Right forelimb (tissue), 1 donor: ENCODE measurements at regions not wholly inside any gene's neighbourhood (a gene's known extent, or its start where the extent isn't known, plus 50 kb on each side); places are given as distances from the start of the nearest gene placed in this dataset.
"Not testable (repeated sequence)": the region's sequence is repeated elsewhere in the genome, so short reads cannot be mapped to it uniquely, and the experiment has no call there.

Experiments
- DNase-seq: peaks from one replicate; pipeline ENCODE4 v3.0.0-alpha.2; 2018

DNA sequence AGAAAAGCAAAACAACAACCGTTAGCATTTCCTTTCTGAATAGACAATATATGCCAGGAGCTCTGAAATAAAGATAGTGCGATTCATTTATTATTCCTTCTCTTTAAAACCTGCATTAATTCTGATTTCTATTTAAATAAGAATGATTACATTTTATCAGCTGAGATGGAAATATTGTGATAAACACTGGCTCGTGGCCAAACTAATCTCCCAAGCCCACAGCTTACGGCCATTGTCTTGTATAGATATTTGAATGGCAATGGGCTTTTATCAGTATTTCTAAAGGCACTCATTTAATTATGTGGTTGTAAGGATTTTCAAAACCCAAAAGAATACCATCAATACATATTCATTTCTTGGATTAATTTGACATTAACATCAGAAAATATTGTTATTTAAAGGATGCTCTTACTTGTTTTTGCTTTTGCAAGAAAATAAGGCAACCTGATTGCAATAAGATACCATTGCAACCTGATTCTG lies 123.7 kb upstream of the IRX5 start:
- DNase-seq, result no peak

DNA sequence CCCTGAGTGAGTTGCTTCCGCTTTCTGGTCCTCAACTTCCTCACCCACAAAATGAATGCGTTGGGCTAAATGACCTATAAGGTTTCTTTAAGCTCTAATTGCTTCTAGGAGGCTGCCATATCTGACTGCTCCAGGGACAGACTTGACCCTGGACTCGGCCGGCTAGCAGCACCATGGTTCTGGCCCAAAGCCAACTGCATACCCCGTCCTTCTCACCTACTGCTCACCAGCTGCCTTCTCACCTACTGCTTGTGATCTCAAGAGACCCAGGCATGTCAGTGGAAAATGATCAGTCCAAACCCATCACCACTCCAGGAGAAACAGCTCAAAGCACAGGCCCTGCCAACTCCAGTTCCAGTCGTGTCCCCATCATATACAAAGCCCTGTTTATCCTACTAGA lies 124.3 kb upstream of the IRX5 start:
- DNase-seq, result no peak

DNA sequence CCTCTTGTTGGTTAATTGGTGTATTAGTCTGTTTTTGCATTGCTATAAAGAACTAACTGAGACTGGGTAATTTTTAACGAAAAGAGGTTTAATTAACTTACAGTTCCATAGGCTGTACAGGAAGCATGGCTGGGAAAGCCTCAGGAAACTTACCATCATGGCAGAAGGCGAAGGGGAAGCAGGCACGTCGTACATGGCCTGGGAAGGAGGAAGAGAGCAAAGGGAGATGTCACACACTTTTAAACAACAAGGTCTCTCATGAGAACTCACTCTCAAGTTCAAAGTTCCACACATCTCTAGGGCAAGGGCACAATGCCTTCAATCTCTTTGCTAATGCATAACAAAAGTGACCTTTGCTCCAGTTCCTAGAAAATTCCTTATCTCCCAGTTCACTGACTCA lies 125.0 kb upstream of the IRX5 start:
- DNase-seq, result no peak

DNA sequence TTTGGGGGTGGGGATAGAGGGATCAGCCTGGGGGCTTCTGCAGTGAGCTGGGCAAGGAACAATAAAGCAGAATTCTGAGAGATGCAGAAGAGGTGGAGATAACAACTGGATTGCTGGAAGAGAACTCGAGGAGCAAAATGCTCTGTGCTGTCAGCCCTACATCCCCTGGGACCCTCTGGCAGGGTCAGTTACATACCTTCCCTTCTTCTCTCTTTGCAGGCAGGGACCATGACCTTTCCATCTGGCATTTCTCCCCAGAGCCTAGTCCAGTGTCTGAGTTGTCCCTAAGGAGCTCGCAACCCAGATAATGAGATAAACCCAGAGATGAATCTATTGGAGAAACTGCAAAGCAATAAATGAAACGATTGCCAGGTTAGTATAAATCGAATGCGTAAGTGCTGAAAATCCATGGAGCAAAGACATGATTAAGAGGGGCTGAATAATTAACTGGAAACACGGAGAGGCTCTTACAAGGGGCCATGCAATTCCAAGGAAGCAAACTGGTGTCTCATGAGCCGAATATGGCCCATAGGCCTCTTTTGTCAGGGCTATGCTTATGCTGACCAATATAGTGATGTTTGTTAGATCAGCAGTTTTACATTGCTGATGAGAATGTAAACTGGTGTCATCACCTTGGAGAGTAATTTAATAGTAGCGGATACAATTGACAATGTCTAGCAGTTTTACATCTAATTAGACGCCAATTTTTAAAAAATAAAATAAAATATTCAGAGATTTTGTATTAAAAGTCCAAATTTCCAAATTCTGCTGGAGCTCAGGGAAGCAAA lies 129.4 kb upstream of the IRX5 start:
- no peak for DNase-seq

DNA sequence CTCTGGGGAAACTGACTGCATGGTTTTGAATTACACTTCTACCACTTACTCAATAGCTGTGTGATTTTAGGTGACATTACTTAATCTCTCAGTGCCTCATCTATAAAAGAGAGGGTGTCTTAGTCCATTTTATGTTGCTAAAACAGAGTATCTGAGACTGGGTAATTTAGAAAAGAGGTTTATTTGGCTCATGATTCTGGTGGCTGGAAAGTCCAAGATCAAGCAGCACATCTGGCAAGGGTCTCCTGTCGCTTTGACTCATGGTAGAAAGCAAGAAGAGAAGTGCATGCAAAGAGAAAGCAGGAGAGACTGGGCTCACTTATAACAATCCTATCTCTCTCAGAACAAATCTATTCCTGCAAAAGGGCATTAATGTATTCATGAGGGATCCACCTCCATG lies 132.4 kb upstream of the IRX5 start:
- no peak for DNase-seq

DNA sequence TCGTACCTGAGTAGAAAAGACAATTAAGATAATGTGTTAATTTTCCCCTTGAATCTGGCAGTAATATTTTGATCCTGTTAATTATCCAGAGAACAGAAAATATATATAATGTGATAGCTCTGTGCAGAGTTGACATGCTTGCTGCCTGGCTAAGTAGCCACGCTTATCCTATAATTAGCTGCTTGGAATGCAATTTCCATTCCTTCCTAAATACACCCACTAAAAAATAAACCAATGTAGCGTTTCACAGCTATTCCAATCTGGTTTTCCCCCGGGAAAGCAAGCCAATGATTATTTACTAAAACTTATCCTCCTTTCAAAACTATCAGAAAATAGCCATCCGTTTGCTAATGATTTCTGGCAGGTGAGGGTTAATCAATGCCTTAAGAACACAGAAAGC lies 134.5 kb upstream of the IRX5 start:
- no peak for DNase-seq

DNA sequence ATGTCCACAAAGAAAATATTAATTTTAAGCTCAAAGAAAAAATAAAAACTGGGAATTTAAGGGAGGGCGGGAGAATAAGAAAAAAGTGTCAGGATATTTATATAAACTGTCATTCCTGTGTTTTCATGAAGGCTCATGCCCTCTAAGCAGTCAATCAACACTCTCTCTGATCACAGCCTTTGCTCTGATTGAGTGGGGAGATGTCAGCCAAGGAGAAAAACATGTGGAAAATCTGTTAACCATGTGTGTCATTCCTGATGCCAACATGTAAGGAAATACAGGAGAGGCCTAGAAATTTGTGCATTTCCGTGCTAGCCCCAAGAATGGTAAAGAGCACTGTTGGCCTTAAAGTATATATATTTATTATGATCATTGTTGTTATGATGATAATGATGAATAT lies 137.9 kb upstream of the IRX5 start:
- DNase-seq, result no peak

DNA sequence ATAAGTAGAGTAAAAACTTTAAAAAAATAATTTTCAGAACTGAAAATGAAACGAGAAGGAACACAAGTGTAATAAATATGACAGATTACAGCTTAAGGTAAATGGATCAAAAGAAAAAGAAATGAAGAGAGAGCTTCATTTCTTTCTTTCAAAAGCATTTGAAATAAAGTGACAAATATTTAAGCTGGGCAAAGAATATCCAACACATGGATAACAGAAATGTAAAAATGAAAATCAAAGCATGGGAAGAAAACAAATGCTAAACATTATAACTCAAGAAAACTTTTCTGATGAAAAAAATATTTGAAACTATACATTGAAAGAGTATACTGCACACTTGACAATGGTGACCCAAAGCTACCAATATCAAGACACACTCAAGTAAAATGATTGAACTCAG lies 143.6 kb upstream of the IRX5 start:
- DNase-seq, result no peak

DNA sequence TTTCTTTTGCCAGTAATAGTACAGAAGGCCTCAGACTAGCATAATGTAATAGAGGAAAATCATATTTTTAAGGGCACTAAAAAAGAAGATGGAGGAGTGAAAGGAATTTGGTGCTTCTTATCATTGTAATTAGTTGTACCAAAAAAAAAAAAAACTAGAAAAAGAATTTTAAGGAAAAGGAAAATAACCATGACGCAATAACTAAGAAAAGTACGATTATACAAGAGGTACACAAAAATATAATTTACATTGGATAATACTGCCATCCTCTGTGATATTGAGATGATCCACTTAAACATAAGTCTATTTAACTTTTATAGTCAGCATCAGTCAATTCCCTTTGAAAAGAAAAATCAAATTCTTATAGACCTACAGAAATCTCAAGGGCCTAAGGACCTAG lies 146.7 kb upstream of the IRX5 start:
- no peak for DNase-seq

DNA sequence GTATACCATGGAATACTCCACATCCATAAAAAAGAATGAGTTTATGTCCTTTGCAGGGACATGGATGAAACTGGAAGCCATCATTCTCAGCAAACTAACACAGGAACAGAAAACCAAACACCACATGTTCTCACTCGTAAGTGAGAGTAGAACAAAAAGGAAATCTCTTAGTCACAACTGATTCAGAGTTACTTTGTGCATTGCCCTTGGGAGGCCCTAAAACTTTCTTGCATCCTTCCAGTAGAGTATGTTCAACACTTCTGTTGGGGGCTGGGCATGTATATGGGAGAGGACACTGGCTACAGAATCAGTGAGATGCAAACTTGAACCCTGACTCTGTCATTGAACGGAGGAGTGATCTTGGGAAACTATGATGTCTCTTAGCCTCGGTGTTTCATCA lies 147.4 kb upstream of the IRX5 start:
- DNase-seq, result no peak

DNA sequence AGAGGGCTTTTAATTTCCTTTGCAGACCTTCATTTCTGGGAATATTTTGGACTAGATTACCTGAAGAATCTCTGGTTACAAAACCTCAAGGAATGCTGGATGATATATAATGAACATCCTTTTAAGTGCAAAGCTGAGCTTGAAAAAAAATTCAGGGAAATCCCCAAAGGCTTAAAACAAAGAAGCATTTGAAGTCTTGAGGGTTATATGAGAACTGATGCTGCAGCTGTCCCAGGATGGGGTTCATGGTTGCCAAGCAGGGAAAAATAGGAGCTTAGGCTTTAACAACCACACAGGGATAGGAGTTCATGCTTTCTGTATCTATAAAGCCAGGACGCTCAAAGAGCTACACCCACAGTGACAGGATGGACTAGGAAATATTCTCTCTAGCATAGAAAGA lies 150.4 kb upstream of the IRX5 start:
- no peak for DNase-seq

DNA sequence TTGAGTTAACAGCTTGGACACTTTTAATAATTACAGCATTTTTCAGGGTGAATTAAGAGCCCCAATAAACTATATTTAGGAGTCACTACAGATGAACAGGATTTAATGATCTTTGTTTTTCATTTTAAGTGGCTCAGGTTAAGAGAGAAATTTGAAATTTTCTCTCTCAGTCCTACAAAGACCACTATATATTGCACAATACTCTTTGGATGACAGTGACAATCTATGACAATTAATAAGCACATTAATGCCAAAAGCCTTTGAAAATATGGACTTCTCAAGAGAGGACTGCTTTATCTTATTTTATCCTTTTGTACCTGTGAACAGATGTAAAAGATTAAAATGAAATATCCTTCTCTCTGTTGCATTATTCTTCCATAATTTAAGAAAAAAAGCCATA lies 151.1 kb upstream of the IRX5 start:
- no peak for DNase-seq

DNA sequence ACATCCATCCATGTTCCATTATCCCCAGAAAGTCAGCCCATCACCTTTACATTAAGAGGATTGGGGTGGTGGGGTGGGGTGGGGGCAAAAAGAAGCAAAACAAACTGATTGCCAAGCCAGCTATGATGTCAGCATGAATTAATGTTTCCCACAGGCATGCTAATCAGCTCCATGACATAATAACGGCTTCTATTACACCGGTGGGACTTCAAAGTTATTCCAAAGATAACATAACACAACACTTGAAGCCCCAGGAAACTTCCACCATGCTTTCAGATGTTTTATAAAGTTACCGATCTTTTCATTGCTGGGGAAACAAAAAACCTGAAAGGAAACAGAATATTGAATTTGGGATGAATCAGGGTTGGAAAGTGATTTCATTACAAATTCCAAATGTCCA lies 155.9 kb upstream of the IRX5 start:
- no peak for DNase-seq

DNA sequence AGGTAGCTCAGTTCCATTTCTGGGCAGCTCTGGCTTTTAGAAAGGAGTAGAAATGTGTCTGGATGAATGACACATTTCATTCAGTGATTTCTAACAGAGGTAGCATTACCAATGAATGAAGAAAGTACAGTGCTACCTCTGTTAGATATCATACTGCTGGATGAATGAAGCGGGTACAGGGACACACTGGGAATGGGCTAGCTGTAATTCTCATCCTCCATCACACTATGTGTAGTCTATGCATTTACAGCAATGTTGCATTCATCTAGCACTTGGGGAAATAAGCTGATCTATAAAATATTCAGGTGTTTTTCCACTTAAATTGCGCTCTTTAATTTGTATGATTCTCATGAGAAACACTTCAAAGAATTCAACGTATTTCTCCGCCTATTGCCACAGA lies 158.3 kb upstream of the IRX5 start:
- DNase-seq, result no peak

DNA sequence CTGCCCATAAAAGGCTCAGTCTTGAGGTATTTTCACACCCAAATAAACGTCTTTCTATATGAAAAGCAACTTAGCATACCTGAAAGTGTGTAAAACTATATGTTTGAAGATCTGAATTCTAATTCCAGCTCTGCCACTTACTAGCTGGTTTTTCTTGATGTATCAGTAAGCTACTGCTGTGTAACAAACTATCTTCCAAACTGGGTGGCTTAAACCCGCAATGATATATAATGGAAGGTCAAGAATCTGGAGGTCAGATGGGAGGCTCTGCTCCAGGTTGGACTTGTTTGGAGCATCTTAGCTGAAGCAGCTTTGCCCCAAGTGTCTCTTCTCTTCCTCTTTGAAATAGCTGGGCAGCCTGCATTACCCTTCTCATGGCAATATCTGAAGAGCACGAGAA lies 164.3 kb upstream of the IRX5 start:
- DNase-seq, result no peak

DNA sequence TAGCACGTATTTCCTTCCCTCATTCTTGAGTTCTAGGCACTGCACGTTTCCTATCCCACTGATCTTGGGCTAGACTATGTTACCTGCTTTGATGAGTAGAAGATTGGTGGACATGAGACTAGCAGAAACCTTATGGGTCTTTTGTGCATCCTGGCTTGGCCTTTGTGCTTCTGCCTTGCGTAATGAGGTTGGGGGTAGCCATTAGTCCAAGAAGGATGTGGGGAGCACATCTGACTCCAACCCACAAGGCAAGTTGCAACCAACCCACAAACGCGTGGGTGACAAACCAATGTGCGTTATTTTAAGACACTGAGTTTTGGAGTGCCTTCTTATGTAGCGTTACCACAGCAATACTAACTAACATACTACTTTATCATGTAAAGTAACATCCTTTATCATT lies 180.4 kb upstream of the IRX5 start:
- DNase-seq, result no peak

DNA sequence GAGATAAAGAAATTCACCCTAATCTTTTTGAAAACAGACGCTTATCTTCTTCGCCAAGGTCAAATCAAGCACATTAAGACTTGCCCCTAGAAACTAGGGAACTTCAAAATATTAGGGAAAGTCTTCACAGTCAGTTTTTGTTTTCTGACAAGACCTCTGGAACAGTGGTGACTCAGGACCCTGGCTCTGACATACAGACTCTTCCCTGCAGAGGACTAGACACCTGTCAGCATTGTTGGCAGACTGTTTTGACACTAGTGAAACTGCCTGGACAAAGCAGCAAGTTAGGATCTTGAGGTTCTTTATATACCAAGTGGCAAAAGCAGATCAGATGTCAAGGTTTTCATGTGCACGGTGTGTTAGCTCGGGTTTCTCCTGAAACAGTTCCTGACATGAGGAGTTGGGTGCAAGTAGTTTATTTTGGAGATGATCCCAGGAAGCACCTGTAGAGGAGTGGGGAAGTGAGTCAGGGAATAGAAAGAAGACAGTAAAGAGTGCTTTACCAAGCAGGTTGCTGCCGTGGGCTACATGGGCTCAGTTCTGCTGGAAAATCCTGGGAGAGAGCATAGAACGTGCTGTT lies 182.0 kb upstream of the IRX5 start:
- no peak for DNase-seq

DNA sequence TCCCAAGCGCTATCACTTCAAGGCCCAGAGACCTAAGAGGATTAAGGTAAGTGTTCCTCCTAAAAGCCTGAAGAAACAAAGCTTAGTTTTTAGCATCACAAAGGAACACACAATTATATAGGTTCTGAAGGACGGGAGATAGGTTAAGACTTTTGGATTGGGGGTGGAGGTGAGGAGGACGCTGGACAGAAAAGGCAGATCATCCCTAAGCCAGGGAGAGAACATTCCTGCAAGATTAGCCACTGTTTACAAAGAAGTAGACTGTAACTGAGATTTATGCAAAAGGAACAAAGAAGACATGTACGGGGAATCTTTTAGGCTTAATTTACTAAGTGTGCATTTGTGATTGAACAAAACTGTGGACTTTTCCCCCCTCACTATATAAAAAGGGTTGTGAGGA lies 184.1 kb upstream of the IRX5 start:
- DNase-seq, result no peak

DNA sequence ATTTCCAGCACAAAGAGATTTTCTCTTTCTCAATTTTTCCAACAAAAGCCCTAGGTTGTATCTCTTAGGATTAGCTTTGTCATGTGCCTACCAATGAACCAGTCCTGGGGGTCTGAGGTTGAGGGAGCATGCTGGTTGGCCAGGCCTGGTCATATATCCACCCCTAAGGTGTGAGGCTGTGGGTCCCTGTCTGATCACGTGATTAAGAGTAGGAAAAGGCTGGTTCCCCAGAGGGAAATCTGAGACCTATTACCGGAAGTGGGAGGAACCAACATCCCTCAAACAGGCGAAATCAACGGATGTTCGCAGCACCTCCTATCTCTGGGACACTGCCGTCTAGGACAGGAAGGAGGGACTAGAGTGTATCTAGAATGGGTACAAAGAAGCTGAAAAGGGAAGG lies 185.7 kb upstream of the IRX5 start:
- DNase-seq, result no peak

DNA sequence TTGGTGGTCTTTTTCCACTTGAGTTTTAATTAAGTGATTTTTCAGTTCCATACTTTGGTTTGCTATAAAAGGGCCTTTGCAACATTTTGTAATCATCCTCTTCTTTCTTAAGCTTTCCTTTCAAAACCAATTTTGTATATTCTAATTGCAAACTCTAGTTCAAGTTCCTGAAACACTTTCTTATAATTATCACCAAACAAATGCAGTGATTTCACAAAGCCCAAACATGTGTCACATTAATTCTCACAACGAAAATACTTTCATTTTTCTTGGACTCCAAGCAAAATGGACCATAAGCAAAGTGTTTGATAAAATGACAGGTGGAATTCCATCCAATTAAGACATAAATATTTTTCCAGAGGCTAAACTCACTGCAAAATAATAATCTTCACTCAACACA lies 188.2 kb upstream of the IRX5 start:
- no peak for DNase-seq

DNA sequence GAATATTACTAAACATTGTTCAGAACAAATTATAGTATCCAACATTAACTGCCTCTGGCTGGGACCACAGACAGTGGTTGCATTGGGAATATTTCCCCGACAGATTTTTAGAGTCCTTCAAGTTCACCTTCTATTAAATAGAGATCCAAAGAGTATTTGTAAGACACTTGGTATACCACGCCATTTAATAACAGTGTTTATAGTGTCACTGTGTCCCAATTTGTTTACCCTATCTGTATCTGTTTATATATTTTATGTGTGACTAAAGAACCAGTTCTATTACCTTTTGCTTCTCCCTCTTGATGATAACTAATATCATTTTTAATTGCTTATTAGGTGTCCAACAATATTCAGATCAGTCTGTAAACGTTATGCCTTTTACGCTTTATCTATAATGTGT lies 191.3 kb upstream of the IRX5 start:
- DNase-seq, result no peak

DNA sequence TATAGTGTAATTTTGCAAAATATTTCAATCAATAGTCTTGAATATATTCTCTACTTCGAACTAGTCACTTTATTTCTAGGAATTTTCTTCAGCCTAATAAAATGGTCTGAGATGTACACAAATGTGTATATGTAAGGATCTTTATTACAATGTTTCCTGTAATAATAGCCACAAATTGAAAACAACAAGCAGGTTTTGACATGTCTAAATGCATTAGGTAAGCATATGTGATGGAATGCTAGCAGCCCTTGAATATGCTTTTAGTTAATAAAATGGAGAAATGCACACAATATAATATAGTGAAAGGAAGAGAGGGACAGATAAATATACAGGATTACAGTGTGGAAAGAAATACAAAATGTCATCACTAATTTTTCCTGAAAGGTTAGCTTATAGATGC lies 196.5 kb upstream of the IRX5 start:
- DNase-seq, result no peak

DNA sequence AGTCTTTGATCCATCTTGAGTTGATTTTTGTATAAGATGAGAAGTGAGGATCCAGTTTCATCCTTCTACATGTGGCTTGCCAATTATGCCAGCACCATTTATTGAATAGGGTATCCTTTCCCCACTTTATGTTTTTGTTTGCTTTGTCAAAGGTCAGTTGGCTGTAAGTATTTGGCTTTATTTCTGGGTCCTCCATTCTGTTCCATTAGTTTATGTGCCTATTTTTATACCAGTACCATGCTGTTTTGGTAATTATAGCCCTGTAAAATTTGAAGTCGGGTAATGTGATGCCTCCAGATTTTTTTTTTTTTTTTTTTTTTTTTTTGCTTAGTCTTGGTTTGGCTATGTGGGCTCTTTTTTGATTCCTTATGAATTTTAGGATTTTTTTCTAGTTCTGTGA lies 203.0 kb upstream of the IRX5 start:
- not testable (repeated sequence) for DNase-seq

DNA sequence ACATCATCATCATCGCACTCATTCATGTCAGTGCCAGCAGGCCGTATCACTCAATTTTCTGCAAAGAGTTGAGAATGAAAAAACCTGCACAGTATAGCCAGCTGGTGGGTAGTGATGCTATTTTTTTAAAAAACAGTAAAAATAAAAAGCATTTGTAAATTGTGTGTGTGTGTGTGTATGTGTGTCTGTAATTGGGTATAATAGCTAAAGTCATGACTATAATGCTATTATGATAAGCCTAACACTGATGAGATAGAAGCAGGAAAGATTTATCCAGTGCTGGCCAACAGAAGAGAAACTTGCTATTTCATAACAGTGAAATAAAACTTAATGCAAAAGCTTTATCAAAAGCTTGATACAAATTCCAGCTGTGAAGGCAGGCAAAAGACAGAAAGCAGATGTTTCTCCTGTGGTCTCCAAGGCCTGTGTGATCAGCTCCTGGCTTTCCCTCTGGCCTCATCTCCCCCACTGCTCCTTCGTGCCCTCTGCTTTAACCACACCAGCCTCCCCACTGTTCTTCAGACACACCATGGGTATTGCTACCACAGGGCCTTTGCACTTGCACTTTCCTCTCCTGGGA lies 206.2 kb upstream of the IRX5 start:
- DNase-seq, result no peak

DNA sequence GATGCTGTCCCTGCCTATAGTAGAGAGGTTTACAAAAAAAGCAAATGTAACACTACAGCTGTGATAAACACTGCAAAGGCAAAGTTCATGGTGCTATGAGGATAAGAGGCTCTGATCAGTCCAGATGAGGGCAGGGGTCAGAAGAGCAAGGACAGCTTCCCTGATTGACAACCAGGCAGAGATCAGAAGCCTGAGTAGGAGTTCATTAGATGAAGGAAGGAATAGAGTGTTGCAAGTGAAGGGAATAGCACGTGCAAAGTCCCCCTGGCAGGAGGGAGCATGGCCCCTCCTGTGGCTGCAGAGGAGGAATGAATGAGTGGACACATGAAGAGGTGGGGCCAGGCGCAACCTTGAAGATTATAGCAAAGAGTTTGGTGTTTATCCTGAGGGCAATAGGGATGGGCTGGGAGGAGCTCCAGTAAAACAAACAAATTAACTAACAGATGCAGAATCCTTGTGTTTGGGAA lies 208.4 kb upstream of the IRX5 start:
- no peak for DNase-seq
